ENCODE measurements at regions not wholly inside any gene's neighbourhood (a gene's known extent, or its start where the extent isn't known, plus 50 kb on each side); places are given as distances from the start of the nearest gene placed in this dataset.

GRCh38 chr2:219752726-219753125 is 125.3 kb downstream of the SLC4A3 start:
- TF ChIP-seq CTCF (IDR thresholded peaks at IDR 0.05), result no peak
- no peak for TF ChIP-seq POLR2A (IDR thresholded peaks at IDR 0.05)
